AG10803 (cell line): ENCODE measurements at regions not wholly inside any gene's neighbourhood (a gene's known extent, or its start where the extent isn't known, plus 50 kb on each side); places are given as distances from the start of the nearest gene placed in this dataset.

Source experiments
- DNase-seq: peaks from one replicate; pipeline ENCODE4 v3.0.0; 2010; ENCODE audit warnings: low read depth
- H3K4me3 ChIP-seq: 2 replicates; pipeline ENCODE4 v1.5.1; 2011; ENCODE audit warnings: mild to moderate bottlenecking, low read length, control low read depth
- CTCF ChIP-seq: conservative IDR thresholded peaks from 2 replicates; pipeline ENCODE4 v1.5.1; 2011; ENCODE audit warnings: mild to moderate bottlenecking, low read length, control low read depth, inconsistent platforms

GRCh38 chr2:103355287-103355686, 593.5 kb downstream of the TMEM182 start:
- no peak for TF ChIP-seq CTCF
- no peak for DNase-seq
- H3K4me3 ChIP-seq, result no peak overlapping the region

GRCh38 chr2:103361712-103362111, 599.9 kb downstream of the TMEM182 start:
- no peak for TF ChIP-seq CTCF
- no peak overlapping the region for H3K4me3 ChIP-seq

GRCh38 chr2:103363639-103364038, 601.8 kb downstream of the TMEM182 start:
- no peak overlapping the region for H3K4me3 ChIP-seq
- no peak for TF ChIP-seq CTCF
- DNase-seq, result no peak

More at GRCh38 chr2:103361712-103362111, 599.9 kb downstream of the TMEM182 start:
- DNase-seq, result no peak

GRCh38 chr2:103364177-103364576, 602.3 kb downstream of the TMEM182 start:
- TF ChIP-seq CTCF, result no peak
- DNase-seq, result no peak
- H3K4me3 ChIP-seq, result no peak overlapping the region

GRCh38 chr2:103365071-103365470, 603.2 kb downstream of the TMEM182 start:
- DNase-seq, result no peak
- H3K4me3 ChIP-seq, result no peak overlapping the region
- no peak for TF ChIP-seq CTCF

- TF ChIP-seq CTCF, result no peak
- no peak for DNase-seq
- H3K4me3 ChIP-seq, result no peak overlapping the region
These were observed 606.0 kb downstream of the TMEM182 start for GRCh38 chr2:103367877-103368276.

- TF ChIP-seq CTCF, result no peak
- DNase-seq, result no peak
These were observed 621.7 kb downstream of the TMEM182 start for GRCh38 chr2:103383541-103383940.

More at GRCh38 chr2:103383541-103383940, 621.7 kb downstream of the TMEM182 start:
- no peak overlapping the region for H3K4me3 ChIP-seq
